WTC11 (cell line): ENCODE measurements at regions not wholly inside any gene's neighbourhood (a gene's known extent, or its start where the extent isn't known, plus 50 kb on each side); places are given as distances from the start of the nearest gene placed in this dataset.
A peak's percentile ranks its signal among the peaks of the same experiment; 100 is the strongest.

Source experiments
- ATAC-seq: fragments of 200-7000 bp; cut with Tn5 transposase; 2 replicates; pipeline ENCODE4 v1.10.0; 2021; ENCODE audit warnings: mild to moderate bottlenecking, moderate library complexity
- CTCF ChIA-PET: fragments of 300-600 bp; sonication (Branson Sonifier 250); formaldehyde crosslinking; loops from one replicate; lab custom pipeline; 2021; ENCODE audit warnings: antibody characterized with exemption; lab: Charles Lee
- POLR2A ChIA-PET: fragments of 350-600 bp; sonication (Branson Sonifier 250); formaldehyde crosslinking; loops from one replicate; lab custom pipeline; 2021; ENCODE audit warnings: antibody characterized with exemption; lab: Charles Lee
- DNase-seq: peaks from one replicate; pipeline ENCODE4 v3.0.0; 2021; ENCODE audit warnings: low spot score
- H3K27ac Mint-ChIP-seq: 2 replicates; pipeline ENCODE4 v1.8.0; 2021; ENCODE audit warnings: mixed read lengths
- H3K27me3 Mint-ChIP-seq: 2 replicates; pipeline ENCODE4 v1.8.0; 2021; ENCODE audit warnings: low read depth, mild to moderate bottlenecking, moderate library complexity, mixed read lengths
- H3K36me3 Mint-ChIP-seq: 2 replicates; pipeline ENCODE4 v1.8.0; 2021; ENCODE audit warnings: mixed read lengths
- H3K4me1 Mint-ChIP-seq: 2 replicates; pipeline ENCODE4 v1.8.0; 2022; ENCODE audit warnings: mixed read lengths
- H3K4me3 Mint-ChIP-seq: 2 replicates; pipeline ENCODE4 v1.8.0; 2021; ENCODE audit warnings: mild to moderate bottlenecking, moderate library complexity, mixed read lengths
- H3K9me3 Mint-ChIP-seq: 2 replicates; pipeline ENCODE4 v1.8.0; 2021; ENCODE audit warnings: mixed read lengths
- CBFB ChIP-seq: sonication (generic); formaldehyde crosslinking; IDR thresholded peaks from 2 replicates; pipeline ENCODE4 v1.8.1; 2022; ENCODE audit warnings: mild to moderate bottlenecking, low read depth, missing genetic modification reagents
- CDX4 ChIP-seq: fragments of 250-450 bp; sonication (Bioruptor Pico); IDR thresholded peaks from 2 replicates; pipeline ENCODE4 v1.9.0; 2021; ENCODE audit warnings: moderate library complexity, mild to moderate bottlenecking, inconsistent platforms, borderline replicate concordance
- CREB1 ChIP-seq: sonication (generic); formaldehyde crosslinking; IDR thresholded peaks from 2 replicates; pipeline ENCODE4 v1.8.0; 2023; ENCODE audit warnings: mild to moderate bottlenecking, missing genetic modification reagents
- E2F5 ChIP-seq: sonication (generic); formaldehyde crosslinking; IDR thresholded peaks from 2 replicates; pipeline ENCODE4 v1.8.1; 2022; ENCODE audit warnings: mild to moderate bottlenecking, moderate library complexity, missing genetic modification reagents
- GTF2I ChIP-seq: fragments of 250-450 bp; sonication (Bioruptor Pico); conservative IDR thresholded peaks from 2 replicates; pipeline ENCODE4 v1.4.0; 2021; ENCODE audit warnings: mild to moderate bottlenecking
- HMGXB4 ChIP-seq: sonication (generic); formaldehyde crosslinking; IDR thresholded peaks from 2 replicates; pipeline ENCODE4 v1.8.1; 2023; ENCODE audit warnings: mild to moderate bottlenecking, moderate library complexity, missing genetic modification reagents
- IRF1 ChIP-seq: sonication (generic); formaldehyde crosslinking; IDR thresholded peaks from 2 replicates; pipeline ENCODE4 v1.8.0; 2023; ENCODE audit warnings: missing genetic modification reagents
- JUN ChIP-seq: sonication (generic); formaldehyde crosslinking; IDR thresholded peaks from 2 replicates; pipeline ENCODE4 v1.8.0; 2023; ENCODE audit warnings: mild to moderate bottlenecking, missing genetic modification reagents
- KAT7 ChIP-seq: sonication (generic); formaldehyde crosslinking; IDR thresholded peaks from 2 replicates; pipeline ENCODE4 v1.8.1; 2023; ENCODE audit warnings: missing genetic modification reagents, mild to moderate bottlenecking, borderline replicate concordance
- MYBL2 ChIP-seq: sonication (generic); formaldehyde crosslinking; IDR thresholded peaks from 2 replicates; pipeline ENCODE4 v1.8.1; 2023; ENCODE audit warnings: mild to moderate bottlenecking, moderate library complexity, missing genetic modification reagents
- NFATC4 ChIP-seq: fragments of 250-450 bp; sonication (Bioruptor Pico); IDR thresholded peaks from 2 replicates; pipeline ENCODE4 v1.9.0; 2021; ENCODE audit warnings: mild to moderate bottlenecking
- NR2C2 ChIP-seq: sonication (generic); formaldehyde crosslinking; IDR thresholded peaks from 2 replicates; pipeline ENCODE4 v1.8.0; 2022; ENCODE audit warnings: mild to moderate bottlenecking, missing genetic modification reagents
- PREB ChIP-seq: sonication (generic); formaldehyde crosslinking; IDR thresholded peaks from 2 replicates; pipeline ENCODE4 v1.8.1; 2022; ENCODE audit warnings: mild to moderate bottlenecking, missing genetic modification reagents, moderate library complexity, borderline replicate concordance
- SOX15 ChIP-seq: fragments of 250-450 bp; sonication (Bioruptor Pico); IDR thresholded peaks from 2 replicates; pipeline ENCODE4 v1.9.0; 2021; ENCODE audit warnings: mild to moderate bottlenecking
- TCF7 ChIP-seq: sonication (generic); formaldehyde crosslinking; IDR thresholded peaks from 2 replicates; pipeline ENCODE4 v1.8.0; 2022; ENCODE audit warnings: mild to moderate bottlenecking, low read depth, missing genetic modification reagents, moderate library complexity
- ZNF138 ChIP-seq: sonication (generic); formaldehyde crosslinking; conservative IDR thresholded peaks from 2 replicates; pipeline ENCODE4 v1.8.1; 2022; ENCODE audit warnings: mild to moderate bottlenecking, moderate library complexity, missing genetic modification reagents
- TF ChIP-seq, protein P1 (sequence below): sonication (generic); formaldehyde crosslinking; IDR thresholded peaks from 2 replicates; pipeline ENCODE4 v1.8.1; 2023; ENCODE audit warnings: mild to moderate bottlenecking, missing genetic modification reagents, borderline replicate concordance
- TF ChIP-seq, protein P2 (sequence below): fragments of 250-450 bp; sonication (Bioruptor Pico); IDR thresholded peaks from 2 replicates; pipeline ENCODE4 v1.9.0; 2021; ENCODE audit warnings: mild to moderate bottlenecking

- H3K9me3 Mint-ChIP-seq: no peaks in the 10 kb centered on the region
- no peaks in the 10 kb centered on the region for H3K27me3 Mint-ChIP-seq
- no peaks in the 10 kb centered on the region for H3K4me1 Mint-ChIP-seq
- DNase-seq (no peak), ATAC-seq (no peak)
- no peak overlapping the region for H3K27ac Mint-ChIP-seq
- H3K4me3 Mint-ChIP-seq: no peak overlapping the region
- ChIA-PET CTCF (no interaction called here), POLR2A (no interaction called here)
- no peaks in the 10 kb centered on the region for H3K36me3 Mint-ChIP-seq
- TF ChIP-seq, protein P1, sequence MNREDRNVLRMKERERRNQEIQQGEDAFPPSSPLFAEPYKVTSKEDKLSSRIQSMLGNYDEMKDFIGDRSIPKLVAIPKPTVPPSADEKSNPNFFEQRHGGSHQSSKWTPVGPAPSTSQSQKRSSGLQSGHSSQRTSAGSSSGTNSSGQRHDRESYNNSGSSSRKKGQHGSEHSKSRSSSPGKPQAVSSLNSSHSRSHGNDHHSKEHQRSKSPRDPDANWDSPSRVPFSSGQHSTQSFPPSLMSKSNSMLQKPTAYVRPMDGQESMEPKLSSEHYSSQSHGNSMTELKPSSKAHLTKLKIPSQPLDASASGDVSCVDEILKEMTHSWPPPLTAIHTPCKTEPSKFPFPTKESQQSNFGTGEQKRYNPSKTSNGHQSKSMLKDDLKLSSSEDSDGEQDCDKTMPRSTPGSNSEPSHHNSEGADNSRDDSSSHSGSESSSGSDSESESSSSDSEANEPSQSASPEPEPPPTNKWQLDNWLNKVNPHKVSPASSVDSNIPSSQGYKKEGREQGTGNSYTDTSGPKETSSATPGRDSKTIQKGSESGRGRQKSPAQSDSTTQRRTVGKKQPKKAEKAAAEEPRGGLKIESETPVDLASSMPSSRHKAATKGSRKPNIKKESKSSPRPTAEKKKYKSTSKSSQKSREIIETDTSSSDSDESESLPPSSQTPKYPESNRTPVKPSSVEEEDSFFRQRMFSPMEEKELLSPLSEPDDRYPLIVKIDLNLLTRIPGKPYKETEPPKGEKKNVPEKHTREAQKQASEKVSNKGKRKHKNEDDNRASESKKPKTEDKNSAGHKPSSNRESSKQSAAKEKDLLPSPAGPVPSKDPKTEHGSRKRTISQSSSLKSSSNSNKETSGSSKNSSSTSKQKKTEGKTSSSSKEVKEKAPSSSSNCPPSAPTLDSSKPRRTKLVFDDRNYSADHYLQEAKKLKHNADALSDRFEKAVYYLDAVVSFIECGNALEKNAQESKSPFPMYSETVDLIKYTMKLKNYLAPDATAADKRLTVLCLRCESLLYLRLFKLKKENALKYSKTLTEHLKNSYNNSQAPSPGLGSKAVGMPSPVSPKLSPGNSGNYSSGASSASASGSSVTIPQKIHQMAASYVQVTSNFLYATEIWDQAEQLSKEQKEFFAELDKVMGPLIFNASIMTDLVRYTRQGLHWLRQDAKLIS (CRISPR knock-in tag): no peak
- TF ChIP-seq NR2C2 (CRISPR knock-in tag) (no peak), KAT7 (CRISPR knock-in tag) (no peak), MYBL2 (CRISPR knock-in tag) (no peak), NFATC4 (CRISPR knock-in tag) (no peak), PREB (CRISPR knock-in tag) (no peak), ZNF138 (CRISPR knock-in tag) (no peak), HMGXB4 (no peak)
Measured at GRCh38 chr18:77403969-77404535, 154.4 kb downstream of the GALR1 start.

- no peaks in the 10 kb centered on the region for H3K4me1 Mint-ChIP-seq
- no peaks in the 10 kb centered on the region for H3K9me3 Mint-ChIP-seq
- no peak for ATAC-seq
- H3K27me3 Mint-ChIP-seq: no peaks in the 10 kb centered on the region
- no peak overlapping the region for H3K4me3 Mint-ChIP-seq
- DNase-seq: no peak
- no peak overlapping the region for H3K27ac Mint-ChIP-seq
- TF ChIP-seq KAT7 (CRISPR knock-in tag): no peak
- no peak for TF ChIP-seq TCF7 (CRISPR knock-in tag)
- TF ChIP-seq JUN (CRISPR knock-in tag): no peak
- no peak for TF ChIP-seq GTF2I (CRISPR knock-in tag)
- no peak for TF ChIP-seq CDX4 (CRISPR knock-in tag)
- ChIA-PET CTCF (no interaction called here), POLR2A (no interaction called here)
- H3K36me3 Mint-ChIP-seq: no peaks in the 10 kb centered on the region
Measured at GRCh38 chr18:77405096-77405495, 155.4 kb downstream of the GALR1 start.

GRCh38 chr18:77407733-77408132, 158.1 kb downstream of the GALR1 start:
- no peaks in the 10 kb centered on the region for H3K27me3 Mint-ChIP-seq
- no peak overlapping the region for H3K27ac Mint-ChIP-seq
- POLR2A ChIA-PET: no interaction called here
- H3K36me3 Mint-ChIP-seq: no peaks in the 10 kb centered on the region
- H3K9me3 Mint-ChIP-seq: no peaks in the 10 kb centered on the region
- ATAC-seq: peak; percentile 75
- H3K4me1 Mint-ChIP-seq: no peaks in the 10 kb centered on the region
- CTCF ChIA-PET: interaction anchor here (0.6 to 0.9 kb wide), 7 partner anchors 8 to 251 kb away, joined by 3 to 4 read pairs (median 3); no protein-coding TSS in a partner anchor
- DNase-seq: no peak
- H3K4me3 Mint-ChIP-seq: no peak overlapping the region
- TF ChIP-seq SOX15 (CRISPR knock-in tag) (no peak), E2F5 (no peak), IRF1 (no peak), TCF7 (CRISPR knock-in tag) (no peak), CBFB (no peak), HMGXB4 (no peak), CREB1 (CRISPR knock-in tag) (no peak)
- TF ChIP-seq, protein P2, sequence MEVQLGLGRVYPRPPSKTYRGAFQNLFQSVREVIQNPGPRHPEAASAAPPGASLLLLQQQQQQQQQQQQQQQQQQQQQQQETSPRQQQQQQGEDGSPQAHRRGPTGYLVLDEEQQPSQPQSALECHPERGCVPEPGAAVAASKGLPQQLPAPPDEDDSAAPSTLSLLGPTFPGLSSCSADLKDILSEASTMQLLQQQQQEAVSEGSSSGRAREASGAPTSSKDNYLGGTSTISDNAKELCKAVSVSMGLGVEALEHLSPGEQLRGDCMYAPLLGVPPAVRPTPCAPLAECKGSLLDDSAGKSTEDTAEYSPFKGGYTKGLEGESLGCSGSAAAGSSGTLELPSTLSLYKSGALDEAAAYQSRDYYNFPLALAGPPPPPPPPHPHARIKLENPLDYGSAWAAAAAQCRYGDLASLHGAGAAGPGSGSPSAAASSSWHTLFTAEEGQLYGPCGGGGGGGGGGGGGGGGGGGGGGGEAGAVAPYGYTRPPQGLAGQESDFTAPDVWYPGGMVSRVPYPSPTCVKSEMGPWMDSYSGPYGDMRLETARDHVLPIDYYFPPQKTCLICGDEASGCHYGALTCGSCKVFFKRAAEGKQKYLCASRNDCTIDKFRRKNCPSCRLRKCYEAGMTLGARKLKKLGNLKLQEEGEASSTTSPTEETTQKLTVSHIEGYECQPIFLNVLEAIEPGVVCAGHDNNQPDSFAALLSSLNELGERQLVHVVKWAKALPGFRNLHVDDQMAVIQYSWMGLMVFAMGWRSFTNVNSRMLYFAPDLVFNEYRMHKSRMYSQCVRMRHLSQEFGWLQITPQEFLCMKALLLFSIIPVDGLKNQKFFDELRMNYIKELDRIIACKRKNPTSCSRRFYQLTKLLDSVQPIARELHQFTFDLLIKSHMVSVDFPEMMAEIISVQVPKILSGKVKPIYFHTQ (CRISPR knock-in tag): no peak
